NB4 (cell line): ENCODE measurements at regions not wholly inside any gene's neighbourhood (a gene's known extent, or its start where the extent isn't known, plus 50 kb on each side); places are given as distances from the start of the nearest gene placed in this dataset.

Experiments used
- POLR2A ChIP-seq: IDR thresholded peaks from 2 replicates; pipeline ENCODE4 v1.6.1; 2011; ENCODE audit warnings: mild to moderate bottlenecking; ENCODE audit not compliant: insufficient read length; ENCODE audit errors: extremely low read depth
- TF ChIP-seq, protein P1 (sequence below): IDR thresholded peaks from one replicate; pipeline ENCODE4 v1.5.1; 2012; ENCODE audit warnings: low read depth, low read length

DNA sequence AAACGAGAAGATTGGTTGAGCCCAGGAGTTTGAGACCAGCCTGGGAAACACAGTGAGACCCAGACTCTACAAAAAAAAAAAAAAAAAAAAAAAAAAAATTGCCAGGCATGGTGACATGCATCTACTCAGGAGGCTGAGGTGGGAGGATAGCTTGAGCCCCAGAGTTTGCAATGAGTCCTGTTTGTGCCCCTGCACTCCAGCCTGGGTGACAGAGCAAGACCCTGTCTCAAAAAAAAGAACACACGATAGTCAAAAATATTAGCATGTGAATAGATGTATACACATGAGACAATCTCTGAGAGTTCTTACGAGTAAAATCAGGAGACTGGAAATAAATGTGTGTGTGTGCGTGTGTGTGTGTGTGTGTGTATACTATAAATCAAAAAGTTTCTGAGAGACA, 966.3 kb downstream of the FSTL5 start:
- TF ChIP-seq, protein P1, sequence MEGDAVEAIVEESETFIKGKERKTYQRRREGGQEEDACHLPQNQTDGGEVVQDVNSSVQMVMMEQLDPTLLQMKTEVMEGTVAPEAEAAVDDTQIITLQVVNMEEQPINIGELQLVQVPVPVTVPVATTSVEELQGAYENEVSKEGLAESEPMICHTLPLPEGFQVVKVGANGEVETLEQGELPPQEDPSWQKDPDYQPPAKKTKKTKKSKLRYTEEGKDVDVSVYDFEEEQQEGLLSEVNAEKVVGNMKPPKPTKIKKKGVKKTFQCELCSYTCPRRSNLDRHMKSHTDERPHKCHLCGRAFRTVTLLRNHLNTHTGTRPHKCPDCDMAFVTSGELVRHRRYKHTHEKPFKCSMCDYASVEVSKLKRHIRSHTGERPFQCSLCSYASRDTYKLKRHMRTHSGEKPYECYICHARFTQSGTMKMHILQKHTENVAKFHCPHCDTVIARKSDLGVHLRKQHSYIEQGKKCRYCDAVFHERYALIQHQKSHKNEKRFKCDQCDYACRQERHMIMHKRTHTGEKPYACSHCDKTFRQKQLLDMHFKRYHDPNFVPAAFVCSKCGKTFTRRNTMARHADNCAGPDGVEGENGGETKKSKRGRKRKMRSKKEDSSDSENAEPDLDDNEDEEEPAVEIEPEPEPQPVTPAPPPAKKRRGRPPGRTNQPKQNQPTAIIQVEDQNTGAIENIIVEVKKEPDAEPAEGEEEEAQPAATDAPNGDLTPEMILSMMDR: no peak
- TF ChIP-seq POLR2A: no peak
